ENCODE measurements at regions not wholly inside any gene's neighbourhood (a gene's known extent, or its start where the extent isn't known, plus 50 kb on each side); places are given as distances from the start of the nearest gene placed in this dataset.

GRCh38 chr7:112579388-112579787 is 98.6 kb downstream of the LSMEM1 start:
- Histone ChIP-seq H4K20me1 (ENCODE audit: insufficient read depth, low read length, poor library complexity, severe bottlenecking) (no peaks in the 10 kb centered on the region), H3F3A (ENCODE audit: low read depth) (no peaks in the 10 kb centered on the region), H3K9me2 (replicated peaks; ENCODE audit: low read depth, low read length) (no peaks in the 10 kb centered on the region), H3K36me3 (ENCODE audit: insufficient read depth, low read length) (no peaks in the 10 kb centered on the region), H3K9ac (ENCODE audit: low read depth, low read length, poor library complexity, severe bottlenecking) (no peak overlapping the region), H3K79me2 (ENCODE audit: insufficient read depth, low read length) (no peaks in the 10 kb centered on the region), H3K4me3 (ENCODE audit: low read length, poor library complexity, severe bottlenecking) (no peak overlapping the region), H2AFZ (ENCODE audit: low read length) (no peak overlapping the region), H3K9me3 (ENCODE audit: insufficient read depth, low read depth, low read length) (peaks cover 9% of the 10 kb centered on the region; the same call in 1 of the 2 replicates), H3K4me1 (ENCODE audit: insufficient read depth, low read length, poor library complexity, severe bottlenecking) (peaks cover 8% of the 10 kb centered on the region), H3K27me3 (ENCODE audit: insufficient read depth, low read length, poor library complexity, severe bottlenecking) (no peaks in the 10 kb centered on the region), H3K4me2 (ENCODE audit: low read depth, low read length, poor library complexity, severe bottlenecking) (no peak overlapping the region)
- TF ChIP-seq, protein P1, sequence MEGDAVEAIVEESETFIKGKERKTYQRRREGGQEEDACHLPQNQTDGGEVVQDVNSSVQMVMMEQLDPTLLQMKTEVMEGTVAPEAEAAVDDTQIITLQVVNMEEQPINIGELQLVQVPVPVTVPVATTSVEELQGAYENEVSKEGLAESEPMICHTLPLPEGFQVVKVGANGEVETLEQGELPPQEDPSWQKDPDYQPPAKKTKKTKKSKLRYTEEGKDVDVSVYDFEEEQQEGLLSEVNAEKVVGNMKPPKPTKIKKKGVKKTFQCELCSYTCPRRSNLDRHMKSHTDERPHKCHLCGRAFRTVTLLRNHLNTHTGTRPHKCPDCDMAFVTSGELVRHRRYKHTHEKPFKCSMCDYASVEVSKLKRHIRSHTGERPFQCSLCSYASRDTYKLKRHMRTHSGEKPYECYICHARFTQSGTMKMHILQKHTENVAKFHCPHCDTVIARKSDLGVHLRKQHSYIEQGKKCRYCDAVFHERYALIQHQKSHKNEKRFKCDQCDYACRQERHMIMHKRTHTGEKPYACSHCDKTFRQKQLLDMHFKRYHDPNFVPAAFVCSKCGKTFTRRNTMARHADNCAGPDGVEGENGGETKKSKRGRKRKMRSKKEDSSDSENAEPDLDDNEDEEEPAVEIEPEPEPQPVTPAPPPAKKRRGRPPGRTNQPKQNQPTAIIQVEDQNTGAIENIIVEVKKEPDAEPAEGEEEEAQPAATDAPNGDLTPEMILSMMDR (conservative IDR thresholded peaks at IDR 0.05; ENCODE audit: low read length) = no peak
- TF ChIP-seq EZH2phosphoT487 (IDR thresholded peaks at IDR 0.05; ENCODE audit: borderline replicate concordance) = no peak

GRCh38 chr7:112580717-112581435 is 100.1 kb downstream of the LSMEM1 start:
- Histone ChIP-seq H3K4me2 (ENCODE audit: low read depth, low read length, poor library complexity, severe bottlenecking) (peak overlapping the region; percentile 23), H3K27me3 (ENCODE audit: insufficient read depth, low read length, poor library complexity, severe bottlenecking) (no peaks in the 10 kb centered on the region), H3K9ac (ENCODE audit: low read depth, low read length, poor library complexity, severe bottlenecking) (no peak overlapping the region), H3K4me3 (ENCODE audit: low read length, poor library complexity, severe bottlenecking) (no peak overlapping the region), H3K36me3 (ENCODE audit: insufficient read depth, low read length) (no peaks in the 10 kb centered on the region), H3K9me2 (replicated peaks; ENCODE audit: low read depth, low read length) (no peaks in the 10 kb centered on the region), H3K9me3 (ENCODE audit: insufficient read depth, low read depth, low read length) (peaks cover 4% of the 10 kb centered on the region; the same call in 1 of the 2 replicates), H4K20me1 (ENCODE audit: insufficient read depth, low read length, poor library complexity, severe bottlenecking) (no peaks in the 10 kb centered on the region), H3K79me2 (ENCODE audit: insufficient read depth, low read length) (no peaks in the 10 kb centered on the region), H3K4me1 (ENCODE audit: insufficient read depth, low read length, poor library complexity, severe bottlenecking) (peaks cover 8% of the 10 kb centered on the region), H3F3A (ENCODE audit: low read depth) (no peaks in the 10 kb centered on the region), H2AFZ (ENCODE audit: low read length) (no peak overlapping the region)
- TF ChIP-seq, protein P1 (conservative IDR thresholded peaks at IDR 0.05; ENCODE audit: low read length) = no peak
- TF ChIP-seq EZH2phosphoT487 (IDR thresholded peaks at IDR 0.05; ENCODE audit: borderline replicate concordance) = no peak

DNA sequence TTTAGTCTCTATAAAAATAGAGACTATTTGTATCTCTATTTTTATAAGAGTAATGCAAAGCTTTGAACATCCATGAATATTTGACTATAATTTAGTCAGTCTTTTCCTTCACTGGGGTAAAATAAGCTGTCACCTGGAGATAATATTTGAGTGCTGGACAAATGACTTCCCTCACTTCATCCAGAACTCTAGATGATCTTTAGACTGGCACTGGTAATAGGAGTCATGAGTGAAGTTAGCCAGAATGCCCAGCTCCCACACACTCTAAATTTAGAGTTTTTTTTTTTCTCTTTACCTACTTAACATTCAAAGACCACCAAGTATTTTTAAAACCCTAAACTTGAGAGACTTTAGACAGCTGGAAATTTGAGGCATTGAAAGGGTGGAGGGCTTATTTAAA is 100.7 kb downstream of the LSMEM1 start:
- Histone ChIP-seq H3K27me3 (ENCODE audit: insufficient read depth, low read length, poor library complexity, severe bottlenecking) (no peaks in the 10 kb centered on the region), H3K9ac (ENCODE audit: low read depth, low read length, poor library complexity, severe bottlenecking) (no peak overlapping the region), H3F3A (ENCODE audit: low read depth) (no peaks in the 10 kb centered on the region), H2AFZ (ENCODE audit: low read length) (no peak overlapping the region), H3K9me2 (replicated peaks; ENCODE audit: low read depth, low read length) (no peaks in the 10 kb centered on the region), H3K36me3 (ENCODE audit: insufficient read depth, low read length) (no peaks in the 10 kb centered on the region), H3K9me3 (ENCODE audit: insufficient read depth, low read depth, low read length) (no peaks in the 10 kb centered on the region; the same call in 1 of the 2 replicates), H3K4me2 (ENCODE audit: low read depth, low read length, poor library complexity, severe bottlenecking) (no peak overlapping the region), H3K4me3 (ENCODE audit: low read length, poor library complexity, severe bottlenecking) (no peak overlapping the region), H3K4me1 (ENCODE audit: insufficient read depth, low read length, poor library complexity, severe bottlenecking) (peaks cover 8% of the 10 kb centered on the region), H4K20me1 (ENCODE audit: insufficient read depth, low read length, poor library complexity, severe bottlenecking) (no peaks in the 10 kb centered on the region), H3K79me2 (ENCODE audit: insufficient read depth, low read length) (no peaks in the 10 kb centered on the region)
- TF ChIP-seq EZH2phosphoT487 (IDR thresholded peaks at IDR 0.05; ENCODE audit: borderline replicate concordance) = no peak
- TF ChIP-seq, protein P1 (conservative IDR thresholded peaks at IDR 0.05; ENCODE audit: low read length) = no peak
